ENCODE measurements at regions not wholly inside any gene's neighbourhood (a gene's known extent, or its start where the extent isn't known, plus 50 kb on each side); places are given as distances from the start of the nearest gene placed in this dataset.

DNA sequence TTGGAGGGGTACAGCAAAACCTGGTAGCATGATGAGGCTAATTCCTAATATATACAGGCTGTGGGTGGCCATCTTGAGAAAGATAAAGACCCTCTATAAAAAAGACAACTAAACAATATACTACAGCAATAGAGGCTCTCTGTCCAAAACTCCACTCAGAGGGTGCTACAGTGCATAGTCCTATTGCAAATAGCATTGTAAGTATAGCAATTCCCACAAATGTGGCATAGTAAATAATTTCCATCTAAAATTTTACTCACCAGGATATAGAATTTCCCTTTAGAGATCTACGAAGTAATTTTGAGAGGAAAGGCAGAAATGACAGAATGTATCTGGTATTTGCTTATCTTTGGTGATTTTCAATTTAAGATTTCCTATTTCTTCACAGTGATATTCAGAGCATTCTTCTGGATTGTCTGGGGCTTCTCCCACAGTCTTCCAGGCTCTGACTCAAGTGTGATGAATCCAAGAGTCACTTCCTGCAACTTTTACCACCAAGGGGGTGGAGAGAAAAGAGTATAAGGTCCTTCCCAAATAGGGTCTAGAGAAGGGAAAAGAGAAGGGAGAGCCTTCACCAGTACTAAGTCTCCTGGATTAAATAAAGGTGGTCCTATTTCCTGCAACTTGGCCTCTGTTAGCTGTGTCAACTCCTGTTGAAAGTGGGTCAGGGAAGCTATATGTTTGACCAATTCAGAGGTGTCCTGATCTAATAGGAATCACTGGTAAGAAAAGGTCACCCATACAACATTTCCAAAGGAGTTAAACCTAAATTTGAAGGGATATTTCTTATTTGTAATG is 1054.7 kb upstream of the CNTN5 start:
- H3K4me3 ChIP-seq (ENCODE audit: low read depth in 1 of 2, low read length in 2 of 2) = no peak overlapping the region
- H3K4me1 ChIP-seq (ENCODE audit: control insufficient read depth in 1 of 2, insufficient read depth in 2 of 2, low read length in 2 of 2) = no peaks in the 10 kb centered on the region
- H3K27ac ChIP-seq (ENCODE audit: low read length) = no peak overlapping the region
- no peaks in the 10 kb centered on the region for H3K27me3 ChIP-seq (ENCODE audit: low read depth, low read length)
- no peaks in the 10 kb centered on the region for H3K36me3 ChIP-seq (ENCODE audit: control insufficient read depth in 1 of 2, insufficient read depth in 2 of 2, low read length in 2 of 2)
- H3K9me3 ChIP-seq (ENCODE audit: control insufficient read depth in 1 of 2, low read length in 2 of 2) = no peaks in the 10 kb centered on the region

DNA sequence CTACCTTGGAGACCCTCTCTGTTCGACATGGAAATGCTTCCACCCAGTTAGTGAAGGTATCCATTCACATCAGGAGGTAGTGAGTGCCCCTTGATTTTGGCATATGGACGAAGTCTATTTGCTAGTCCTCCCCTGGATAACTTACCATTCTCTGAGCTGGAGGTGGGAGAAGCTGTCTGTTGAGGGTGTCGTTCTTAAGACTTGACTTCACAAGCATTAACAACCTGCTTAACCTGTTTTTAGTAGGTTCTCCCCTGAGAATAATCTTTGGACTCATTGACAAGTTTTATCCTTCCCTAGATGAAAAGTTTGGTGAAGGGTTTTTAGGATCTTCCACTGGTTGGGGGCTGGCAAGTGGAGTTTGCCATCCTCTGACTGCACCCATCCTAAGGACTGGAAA is 1053.8 kb upstream of the CNTN5 start:
- Histone ChIP-seq H3K27ac (ENCODE audit: low read length) (no peak overlapping the region), H3K4me3 (ENCODE audit: low read depth in 1 of 2, low read length in 2 of 2) (no peak overlapping the region), H3K27me3 (ENCODE audit: low read depth, low read length) (no peaks in the 10 kb centered on the region), H3K9me3 (ENCODE audit: control insufficient read depth in 1 of 2, low read length in 2 of 2) (no peaks in the 10 kb centered on the region), H3K36me3 (ENCODE audit: control insufficient read depth in 1 of 2, insufficient read depth in 2 of 2, low read length in 2 of 2) (no peaks in the 10 kb centered on the region), H3K4me1 (ENCODE audit: control insufficient read depth in 1 of 2, insufficient read depth in 2 of 2, low read length in 2 of 2) (no peaks in the 10 kb centered on the region)

DNA sequence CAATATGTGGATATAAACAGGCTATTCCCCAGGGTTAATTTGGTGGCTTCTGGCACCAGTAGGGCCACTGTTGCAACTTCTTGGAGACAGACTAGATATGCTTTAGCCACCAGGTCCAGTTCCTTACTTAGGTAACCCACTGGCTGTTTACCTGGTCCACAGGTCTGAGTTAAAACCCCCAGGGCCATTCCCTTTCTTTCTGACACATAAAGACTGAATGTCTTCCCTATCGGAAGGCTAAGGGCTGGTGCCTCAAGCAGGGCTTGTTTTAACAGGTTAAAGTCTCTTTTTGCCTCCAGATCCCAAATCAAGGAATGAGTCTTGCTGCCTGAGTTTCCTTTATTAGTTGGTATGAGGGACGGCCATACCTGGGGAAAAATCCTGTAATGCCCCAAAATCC is 1052.7 kb upstream of the CNTN5 start:
- H3K27me3 ChIP-seq (ENCODE audit: low read depth, low read length) = no peaks in the 10 kb centered on the region
- H3K4me1 ChIP-seq (ENCODE audit: control insufficient read depth in 1 of 2, insufficient read depth in 2 of 2, low read length in 2 of 2) = no peaks in the 10 kb centered on the region
- no peak overlapping the region for H3K4me3 ChIP-seq (ENCODE audit: low read depth in 1 of 2, low read length in 2 of 2)
- H3K27ac ChIP-seq (ENCODE audit: low read length) = no peak overlapping the region
- no peaks in the 10 kb centered on the region for H3K9me3 ChIP-seq (ENCODE audit: control insufficient read depth in 1 of 2, low read length in 2 of 2)
- H3K36me3 ChIP-seq (ENCODE audit: control insufficient read depth in 1 of 2, insufficient read depth in 2 of 2, low read length in 2 of 2) = no peaks in the 10 kb centered on the region

DNA sequence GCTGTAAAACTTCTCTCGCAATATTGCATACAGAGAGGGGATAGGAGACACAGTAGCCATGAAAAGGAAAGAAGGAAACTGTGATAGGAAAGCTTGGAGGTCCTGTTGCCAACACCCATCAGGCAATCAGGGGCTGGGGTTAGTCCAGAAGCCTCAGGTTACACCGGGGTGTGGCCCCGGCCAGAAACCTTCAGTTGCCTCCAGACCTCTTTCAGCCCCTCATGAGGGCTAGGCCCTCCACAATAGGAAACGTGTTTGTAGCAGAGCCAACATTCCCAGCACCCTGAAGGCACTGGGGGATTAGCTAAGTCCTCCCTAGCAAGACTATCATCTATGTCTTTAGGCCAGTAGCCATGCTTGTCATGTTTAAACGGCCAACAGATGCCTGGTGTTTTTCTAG is 1048.0 kb upstream of the CNTN5 start:
- H3K27ac ChIP-seq (ENCODE audit: low read length) = no peak overlapping the region
- H3K4me1 ChIP-seq (ENCODE audit: control insufficient read depth in 1 of 2, insufficient read depth in 2 of 2, low read length in 2 of 2) = no peaks in the 10 kb centered on the region
- H3K36me3 ChIP-seq (ENCODE audit: control insufficient read depth in 1 of 2, insufficient read depth in 2 of 2, low read length in 2 of 2) = no peaks in the 10 kb centered on the region
- no peaks in the 10 kb centered on the region for H3K27me3 ChIP-seq (ENCODE audit: low read depth, low read length)
- H3K9me3 ChIP-seq (ENCODE audit: control insufficient read depth in 1 of 2, low read length in 2 of 2) = no peaks in the 10 kb centered on the region
- no peak overlapping the region for H3K4me3 ChIP-seq (ENCODE audit: low read depth in 1 of 2, low read length in 2 of 2)

DNA sequence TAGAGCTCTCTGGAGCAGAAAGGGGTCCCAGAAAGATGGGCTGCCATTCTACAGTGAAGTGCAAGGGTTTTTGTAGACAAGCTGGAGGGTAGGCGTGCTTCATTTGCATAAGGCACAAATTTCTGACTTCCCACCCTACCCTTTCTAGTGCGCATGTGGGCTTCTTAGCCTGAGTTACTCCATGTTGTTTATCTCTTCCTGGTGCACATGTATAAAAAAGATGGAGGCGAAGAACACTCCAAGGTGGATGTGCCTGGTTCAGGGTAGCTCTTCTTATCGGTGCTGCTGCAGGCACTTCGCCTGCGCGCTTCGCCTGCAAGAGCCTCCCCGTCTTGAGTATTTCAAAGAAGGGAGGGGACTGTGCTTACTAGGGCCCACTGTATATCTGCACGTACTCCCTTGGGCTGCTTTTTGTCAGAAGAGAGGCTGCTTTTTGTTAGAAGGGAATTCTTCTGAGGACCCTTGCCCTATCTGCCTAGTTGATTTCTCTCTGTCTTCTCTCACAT is 1047.3 kb upstream of the CNTN5 start:
- no peaks in the 10 kb centered on the region for H3K27me3 ChIP-seq (ENCODE audit: low read depth, low read length)
- no peak overlapping the region for H3K4me3 ChIP-seq (ENCODE audit: low read depth in 1 of 2, low read length in 2 of 2)
- H3K4me1 ChIP-seq (ENCODE audit: control insufficient read depth in 1 of 2, insufficient read depth in 2 of 2, low read length in 2 of 2) = no peaks in the 10 kb centered on the region
- H3K27ac ChIP-seq (ENCODE audit: low read length) = no peak overlapping the region
- no peaks in the 10 kb centered on the region for H3K9me3 ChIP-seq (ENCODE audit: control insufficient read depth in 1 of 2, low read length in 2 of 2)
- no peaks in the 10 kb centered on the region for H3K36me3 ChIP-seq (ENCODE audit: control insufficient read depth in 1 of 2, insufficient read depth in 2 of 2, low read length in 2 of 2)

DNA sequence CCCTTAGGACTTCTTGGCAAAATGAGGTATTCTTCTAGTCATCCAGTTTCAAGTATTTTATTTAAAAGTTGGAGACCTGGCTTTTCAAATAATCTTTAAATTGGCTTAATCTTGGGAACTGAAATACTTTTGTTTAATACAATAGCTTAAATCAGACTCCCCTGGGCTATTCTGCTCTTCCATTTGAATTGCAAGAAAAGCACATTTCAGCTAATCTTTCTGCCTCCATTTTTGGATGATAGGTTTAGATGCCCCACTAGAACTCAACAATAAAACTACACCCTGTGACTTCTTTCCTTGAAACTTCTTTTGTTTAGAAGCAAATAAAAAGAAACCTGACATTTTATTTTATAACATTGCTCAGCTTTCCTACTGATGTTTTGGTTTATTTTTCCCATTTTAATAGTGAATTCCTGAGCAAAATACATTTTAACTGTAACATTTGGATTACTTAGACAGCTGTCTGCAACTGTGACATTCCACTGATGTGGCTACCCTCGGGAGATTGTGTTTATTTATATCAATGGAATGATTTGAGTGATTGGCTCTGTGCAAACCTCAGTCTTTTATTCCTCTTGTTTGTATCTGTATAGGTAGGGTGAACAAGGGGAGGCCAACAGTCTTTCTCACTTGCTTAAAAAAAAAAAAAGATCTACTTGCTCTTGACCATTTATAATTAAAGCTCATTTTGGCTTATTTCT is 1045.8 kb upstream of the CNTN5 start:
- H3K36me3 ChIP-seq (ENCODE audit: control insufficient read depth in 1 of 2, insufficient read depth in 2 of 2, low read length in 2 of 2) = no peaks in the 10 kb centered on the region
- no peaks in the 10 kb centered on the region for H3K4me1 ChIP-seq (ENCODE audit: control insufficient read depth in 1 of 2, insufficient read depth in 2 of 2, low read length in 2 of 2)
- H3K4me3 ChIP-seq (ENCODE audit: low read depth in 1 of 2, low read length in 2 of 2) = no peak overlapping the region
- H3K27ac ChIP-seq (ENCODE audit: low read length) = no peak overlapping the region
- no peaks in the 10 kb centered on the region for H3K27me3 ChIP-seq (ENCODE audit: low read depth, low read length)
- no peaks in the 10 kb centered on the region for H3K9me3 ChIP-seq (ENCODE audit: control insufficient read depth in 1 of 2, low read length in 2 of 2)

DNA sequence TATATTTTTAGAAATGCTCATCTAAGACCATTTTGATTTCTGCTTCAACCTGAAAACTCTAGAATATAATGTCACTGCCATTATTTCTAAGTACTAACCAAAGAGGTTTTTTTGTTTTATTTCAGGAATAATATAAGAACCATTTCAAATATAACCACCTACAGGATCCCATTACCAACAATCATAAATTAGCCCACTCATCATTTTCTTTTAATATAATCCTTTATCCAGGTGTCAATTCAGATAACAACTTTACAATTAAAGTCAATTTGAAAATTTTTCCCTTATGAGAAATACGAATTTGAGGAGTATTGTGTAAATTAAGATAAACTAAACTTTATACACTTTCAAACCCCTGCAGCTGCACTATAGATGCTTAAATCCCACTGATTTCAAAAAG is 1043.0 kb upstream of the CNTN5 start:
- peaks cover 0 to 3% of the 10 kb centered on the region in 2 donors for H3K9me3 ChIP-seq (ENCODE audit: control insufficient read depth in 1 of 2, low read length in 2 of 2)
- H3K4me1 ChIP-seq (ENCODE audit: control insufficient read depth in 1 of 2, insufficient read depth in 2 of 2, low read length in 2 of 2) = no peaks in the 10 kb centered on the region
- H3K36me3 ChIP-seq (ENCODE audit: control insufficient read depth in 1 of 2, insufficient read depth in 2 of 2, low read length in 2 of 2) = no peaks in the 10 kb centered on the region
- H3K27ac ChIP-seq (ENCODE audit: low read length) = no peak overlapping the region
- H3K27me3 ChIP-seq (ENCODE audit: low read depth, low read length) = no peaks in the 10 kb centered on the region
- no peak overlapping the region for H3K4me3 ChIP-seq (ENCODE audit: low read depth in 1 of 2, low read length in 2 of 2)

DNA sequence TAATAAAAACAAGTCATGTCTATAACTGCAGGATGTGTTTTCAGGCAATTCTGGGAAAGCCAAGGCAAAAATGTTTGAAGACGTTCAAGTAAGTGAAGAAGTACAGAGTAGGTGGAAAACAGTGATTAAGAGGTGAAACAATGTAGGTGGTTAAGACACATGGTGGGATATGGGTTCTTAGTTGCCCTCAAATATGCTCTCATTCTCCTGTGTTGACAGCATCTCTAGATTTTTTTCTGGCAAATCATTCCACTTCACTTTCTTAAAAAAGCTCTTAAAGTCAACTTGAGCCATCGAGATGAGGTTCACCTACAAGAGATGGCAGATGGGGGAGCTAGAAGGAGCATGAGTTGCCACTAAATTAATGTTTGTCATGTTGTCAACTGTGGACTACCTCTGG is 1041.0 kb upstream of the CNTN5 start:
- Histone ChIP-seq H3K36me3 (ENCODE audit: control insufficient read depth in 1 of 2, insufficient read depth in 2 of 2, low read length in 2 of 2) (no peaks in the 10 kb centered on the region), H3K9me3 (ENCODE audit: control insufficient read depth in 1 of 2, low read length in 2 of 2) (peaks cover 0 to 3% of the 10 kb centered on the region in 2 donors), H3K27ac (ENCODE audit: low read length) (no peak overlapping the region), H3K4me1 (ENCODE audit: control insufficient read depth in 1 of 2, insufficient read depth in 2 of 2, low read length in 2 of 2) (no peaks in the 10 kb centered on the region), H3K27me3 (ENCODE audit: low read depth, low read length) (no peaks in the 10 kb centered on the region), H3K4me3 (ENCODE audit: low read depth in 1 of 2, low read length in 2 of 2) (no peak overlapping the region)

DNA sequence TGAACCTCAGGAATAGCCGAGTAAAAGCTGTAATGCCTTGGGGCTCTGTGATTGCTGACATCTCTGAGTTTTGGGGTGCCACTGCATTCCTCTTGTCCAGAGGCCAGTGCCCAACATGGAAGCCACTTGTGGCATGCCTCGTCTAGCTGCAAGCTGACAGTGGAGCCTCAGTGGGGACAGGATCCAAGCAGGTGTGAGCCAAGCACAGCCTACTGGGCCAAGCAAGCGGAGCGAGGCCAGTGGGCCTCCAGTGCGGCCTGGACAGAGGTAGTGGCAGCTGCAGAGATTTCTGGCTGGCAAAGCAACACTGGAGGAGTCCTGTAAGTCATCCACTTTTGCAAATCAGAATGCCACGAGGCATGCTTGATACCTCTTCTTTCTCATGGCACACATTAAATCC is 1038.2 kb upstream of the CNTN5 start:
- Histone ChIP-seq H3K36me3 (ENCODE audit: control insufficient read depth in 1 of 2, insufficient read depth in 2 of 2, low read length in 2 of 2) (no peaks in the 10 kb centered on the region), H3K9me3 (ENCODE audit: control insufficient read depth in 1 of 2, low read length in 2 of 2) (peaks cover 0 to 3% of the 10 kb centered on the region in 2 donors), H3K27ac (ENCODE audit: low read length) (no peak overlapping the region), H3K27me3 (ENCODE audit: low read depth, low read length) (no peaks in the 10 kb centered on the region), H3K4me3 (ENCODE audit: low read depth in 1 of 2, low read length in 2 of 2) (no peak overlapping the region), H3K4me1 (ENCODE audit: control insufficient read depth in 1 of 2, insufficient read depth in 2 of 2, low read length in 2 of 2) (no peaks in the 10 kb centered on the region)

DNA sequence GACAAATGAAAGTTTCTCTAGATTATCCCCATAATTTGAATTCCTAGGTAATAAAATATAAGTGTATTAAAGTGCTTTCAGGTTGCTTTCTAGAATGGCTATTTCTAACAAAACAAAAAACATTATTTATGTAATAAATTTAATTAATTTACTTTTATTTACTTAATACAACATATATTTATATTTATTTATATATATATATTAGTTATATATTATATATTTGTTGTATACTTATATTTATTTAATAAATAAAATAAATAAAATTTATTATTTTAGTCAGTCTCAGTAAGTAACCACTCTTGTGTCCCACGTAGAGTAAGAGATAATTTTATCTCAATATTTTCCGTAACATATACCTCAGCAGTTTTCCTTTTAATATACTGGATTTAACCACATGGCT is 1031.6 kb upstream of the CNTN5 start:
- H3K27ac ChIP-seq (ENCODE audit: low read length) = no peak overlapping the region
- no peaks in the 10 kb centered on the region for H3K9me3 ChIP-seq (ENCODE audit: control insufficient read depth in 1 of 2, low read length in 2 of 2)
- H3K4me1 ChIP-seq (ENCODE audit: control insufficient read depth in 1 of 2, insufficient read depth in 2 of 2, low read length in 2 of 2) = no peaks in the 10 kb centered on the region
- no peak overlapping the region for H3K4me3 ChIP-seq (ENCODE audit: low read depth in 1 of 2, low read length in 2 of 2)
- no peaks in the 10 kb centered on the region for H3K27me3 ChIP-seq (ENCODE audit: low read depth, low read length)
- H3K36me3 ChIP-seq (ENCODE audit: control insufficient read depth in 1 of 2, insufficient read depth in 2 of 2, low read length in 2 of 2) = no peaks in the 10 kb centered on the region

DNA sequence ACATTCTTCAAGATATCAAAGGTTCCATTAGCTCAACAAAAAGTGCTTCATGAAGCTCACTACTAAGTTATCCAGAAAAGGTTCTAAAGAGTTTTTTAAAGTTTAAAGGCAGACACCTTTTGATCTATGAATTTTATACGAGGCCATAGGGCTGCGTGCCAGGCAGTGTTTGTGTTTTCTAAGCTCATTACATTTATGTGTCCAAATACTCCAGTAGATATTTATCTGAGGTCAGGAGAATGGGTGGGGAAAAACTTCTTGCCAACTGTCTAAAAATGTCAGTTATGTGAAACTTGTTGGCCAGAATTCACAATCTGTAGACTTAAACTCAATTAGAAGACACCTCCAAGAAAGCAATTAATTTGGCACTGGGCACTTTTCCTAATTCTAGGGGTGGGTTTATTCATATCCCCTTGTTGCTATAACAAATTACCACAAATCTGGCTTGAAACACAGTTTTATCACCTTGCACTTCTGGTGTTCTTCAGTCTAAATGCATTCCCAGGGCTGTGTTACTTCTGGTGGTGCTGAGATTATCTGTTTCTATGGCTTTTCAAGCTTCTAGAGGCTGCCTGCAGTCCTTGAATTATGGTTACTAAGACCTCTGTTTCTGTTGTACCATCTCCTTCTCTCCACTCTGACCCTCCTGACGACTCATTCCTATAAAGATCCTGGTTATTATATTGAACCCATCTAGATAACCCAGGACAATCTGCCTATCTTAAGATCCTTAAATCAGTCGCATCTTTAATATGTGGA is 1030.4 kb upstream of the CNTN5 start:
- Histone ChIP-seq H3K27me3 (ENCODE audit: low read depth, low read length) (no peaks in the 10 kb centered on the region), H3K27ac (ENCODE audit: low read length) (no peak overlapping the region), H3K4me3 (ENCODE audit: low read depth in 1 of 2, low read length in 2 of 2) (no peak overlapping the region), H3K36me3 (ENCODE audit: control insufficient read depth in 1 of 2, insufficient read depth in 2 of 2, low read length in 2 of 2) (no peaks in the 10 kb centered on the region), H3K4me1 (ENCODE audit: control insufficient read depth in 1 of 2, insufficient read depth in 2 of 2, low read length in 2 of 2) (no peaks in the 10 kb centered on the region), H3K9me3 (ENCODE audit: control insufficient read depth in 1 of 2, low read length in 2 of 2) (no peaks in the 10 kb centered on the region)

Measured in muscle layer of duodenum (tissue), 2 donors.